ENCODE measurements at regions not wholly inside any gene's neighbourhood (a gene's known extent, or its start where the extent isn't known, plus 50 kb on each side); places are given as distances from the start of the nearest gene placed in this dataset.
A peak's percentile ranks its signal among the peaks of the same experiment; 100 is the strongest.

- DNase-seq = no peak
- Histone ChIP-seq H3K36me3 (replicated peaks; ENCODE audit: control insufficient read depth, insufficient read depth, low read length) (no peaks in the 10 kb centered on the region), H3K27me3 (ENCODE audit: control insufficient read depth, insufficient read depth, low read length) (no peaks in the 10 kb centered on the region), H3K4me3 (ENCODE audit: insufficient read depth, low read depth, low read length) (no peak overlapping the region)
Measured at GRCh38 chr22:48587236-48587865, 1240.3 kb downstream of the BRD1 start.

- H3K36me3 ChIP-seq (replicated peaks; ENCODE audit: control insufficient read depth, insufficient read depth, low read length) = no peaks in the 10 kb centered on the region
- H3K27me3 ChIP-seq (ENCODE audit: control insufficient read depth, insufficient read depth, low read length) = no peaks in the 10 kb centered on the region
- no peak overlapping the region for H3K4me3 ChIP-seq (ENCODE audit: insufficient read depth, low read depth, low read length)
- DNase-seq = no peak
Measured at GRCh38 chr22:48586799-48587185, 1240.9 kb downstream of the BRD1 start.

GRCh38 chr22:48585916-48586798 lies 1241.5 kb downstream of the BRD1 start:
- H3K4me3 ChIP-seq (ENCODE audit: insufficient read depth, low read depth, low read length) = no peak overlapping the region
- no peaks in the 10 kb centered on the region for H3K27me3 ChIP-seq (ENCODE audit: control insufficient read depth, insufficient read depth, low read length)
- no peaks in the 10 kb centered on the region for H3K36me3 ChIP-seq (replicated peaks; ENCODE audit: control insufficient read depth, insufficient read depth, low read length)
- DNase-seq = peak; percentile 86

- DNase-seq = no peak
- no peaks in the 10 kb centered on the region for H3K27me3 ChIP-seq (ENCODE audit: control insufficient read depth, insufficient read depth, low read length)
- H3K4me3 ChIP-seq (ENCODE audit: insufficient read depth, low read depth, low read length) = no peak overlapping the region
- H3K36me3 ChIP-seq (replicated peaks; ENCODE audit: control insufficient read depth, insufficient read depth, low read length) = no peaks in the 10 kb centered on the region
Measured at GRCh38 chr22:48584170-48584569, 1243.5 kb downstream of the BRD1 start.

- H3K4me3 ChIP-seq (ENCODE audit: insufficient read depth, low read depth, low read length) = no peak overlapping the region
- no peaks in the 10 kb centered on the region for H3K27me3 ChIP-seq (ENCODE audit: control insufficient read depth, insufficient read depth, low read length)
- H3K36me3 ChIP-seq (replicated peaks; ENCODE audit: control insufficient read depth, insufficient read depth, low read length) = no peaks in the 10 kb centered on the region
- no peak for DNase-seq
Measured at GRCh38 chr22:48581796-48582469, 1245.7 kb downstream of the BRD1 start.

GRCh38 chr22:48581205-48581766 lies 1246.4 kb downstream of the BRD1 start:
- DNase-seq = no peak
- no peak overlapping the region for H3K4me3 ChIP-seq (ENCODE audit: insufficient read depth, low read depth, low read length)
- no peaks in the 10 kb centered on the region; the same call in 1 of the 2 replicates for H3K27me3 ChIP-seq (ENCODE audit: control insufficient read depth, insufficient read depth, low read length)
- no peaks in the 10 kb centered on the region for H3K36me3 ChIP-seq (replicated peaks; ENCODE audit: control insufficient read depth, insufficient read depth, low read length)

GRCh38 chr22:48580481-48580970 lies 1247.1 kb downstream of the BRD1 start:
- Histone ChIP-seq H3K4me3 (ENCODE audit: insufficient read depth, low read depth, low read length) (no peak overlapping the region), H3K27me3 (ENCODE audit: control insufficient read depth, insufficient read depth, low read length) (no peaks in the 10 kb centered on the region; the same call in 1 of the 2 replicates), H3K36me3 (replicated peaks; ENCODE audit: control insufficient read depth, insufficient read depth, low read length) (no peaks in the 10 kb centered on the region)
- no peak for DNase-seq

GRCh38 chr22:48579928-48580309 lies 1247.8 kb downstream of the BRD1 start:
- Histone ChIP-seq H3K27me3 (ENCODE audit: control insufficient read depth, insufficient read depth, low read length) (no peaks in the 10 kb centered on the region; the same call in 1 of the 2 replicates), H3K36me3 (replicated peaks; ENCODE audit: control insufficient read depth, insufficient read depth, low read length) (no peaks in the 10 kb centered on the region), H3K4me3 (ENCODE audit: insufficient read depth, low read depth, low read length) (no peak overlapping the region)
- DNase-seq = no peak

DNA sequence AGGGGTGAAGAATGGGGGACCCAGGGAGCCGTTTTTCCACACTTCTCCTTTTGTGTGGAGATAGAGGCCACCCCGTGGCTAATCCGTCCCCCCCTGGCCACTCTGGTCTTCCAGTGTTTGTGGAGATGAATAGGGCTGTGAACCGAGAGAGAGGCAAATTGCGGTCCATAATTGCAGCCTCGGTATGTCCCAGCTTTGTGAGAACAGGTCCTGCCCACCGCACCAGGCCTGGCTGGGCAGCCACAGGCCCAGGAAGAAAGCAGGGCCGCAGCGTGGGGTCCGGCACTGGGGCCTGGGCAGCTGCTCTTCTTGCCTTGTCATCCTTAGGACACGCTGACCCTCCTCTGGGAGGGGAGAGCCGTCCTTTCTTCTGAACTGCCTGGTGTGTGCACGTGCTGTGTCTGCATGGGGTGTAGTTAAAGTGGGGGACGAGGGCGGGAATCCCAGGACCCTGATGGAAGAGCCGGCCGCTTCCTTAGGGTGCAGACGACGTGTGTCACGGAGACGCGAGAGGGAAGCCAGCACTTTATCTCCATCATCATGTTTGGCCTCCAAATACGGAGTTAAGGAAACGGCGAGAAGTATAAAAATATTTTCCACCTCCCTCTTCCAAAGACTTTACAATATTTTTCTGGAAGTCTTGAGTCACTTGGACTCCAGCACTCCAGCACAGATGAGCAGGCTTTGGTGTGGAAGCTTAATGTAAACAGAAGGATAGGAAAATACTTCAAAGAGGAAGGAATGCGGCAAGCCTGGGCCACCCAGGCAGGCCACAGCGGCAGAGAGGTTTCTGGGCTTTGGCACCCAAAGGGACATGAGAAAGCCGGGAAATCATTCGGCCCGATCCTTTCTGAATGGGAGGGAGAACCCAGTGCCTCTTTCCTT lies 1248.4 kb downstream of the BRD1 start:
- H3K27me3 ChIP-seq (ENCODE audit: control insufficient read depth, insufficient read depth, low read length) = no peaks in the 10 kb centered on the region; the same call in 1 of the 2 replicates
- DNase-seq = no peak
- H3K36me3 ChIP-seq (replicated peaks; ENCODE audit: control insufficient read depth, insufficient read depth, low read length) = no peaks in the 10 kb centered on the region
- no peak overlapping the region for H3K4me3 ChIP-seq (ENCODE audit: insufficient read depth, low read depth, low read length)

DNA sequence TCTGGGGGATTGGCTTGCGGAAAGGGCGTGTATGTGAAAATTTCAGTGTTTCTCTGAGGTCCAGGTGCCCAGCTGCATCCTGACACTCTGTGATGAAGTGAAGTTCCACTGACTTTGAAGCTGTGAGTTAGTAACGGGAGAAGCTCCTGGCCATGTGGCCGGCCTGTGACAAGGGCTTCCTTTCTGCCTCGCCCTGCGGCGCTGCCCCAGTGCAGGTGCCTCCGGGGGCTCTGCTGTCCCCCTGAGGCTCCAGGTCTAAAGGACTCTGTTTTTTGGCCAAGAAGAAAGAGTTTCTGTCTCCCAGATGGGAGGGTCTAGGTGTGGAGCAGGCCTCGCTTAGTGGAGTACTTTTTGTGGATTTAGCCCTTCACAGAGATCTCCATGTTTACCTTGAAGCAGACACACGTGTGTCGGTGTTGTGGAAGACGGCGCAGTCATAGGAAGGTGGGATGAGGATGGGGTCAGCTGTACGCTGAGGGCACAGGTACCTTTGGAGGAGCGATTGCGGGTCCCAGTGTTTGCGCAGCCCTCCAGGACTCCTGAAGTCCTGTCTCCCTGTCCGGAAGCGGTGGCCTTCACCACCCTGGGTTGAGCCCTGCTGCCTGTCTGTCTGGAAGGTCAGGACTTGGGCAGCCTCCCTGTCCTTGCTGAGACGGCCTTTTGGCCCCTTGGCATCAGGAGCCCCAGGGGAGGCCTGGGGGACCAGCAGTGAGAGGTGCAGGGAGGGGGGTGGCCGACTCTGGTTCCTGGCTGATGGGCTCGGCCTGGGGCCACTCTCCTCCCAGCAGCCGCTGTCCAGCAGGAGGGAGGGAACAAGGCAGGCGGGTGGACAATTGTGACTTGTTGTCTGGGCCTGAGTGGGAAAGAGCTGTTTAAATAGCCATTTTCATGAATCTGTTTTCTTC lies 1249.3 kb downstream of the BRD1 start:
- Histone ChIP-seq H3K4me3 (ENCODE audit: insufficient read depth, low read depth, low read length) (no peak overlapping the region), H3K36me3 (replicated peaks; ENCODE audit: control insufficient read depth, insufficient read depth, low read length) (no peaks in the 10 kb centered on the region), H3K27me3 (ENCODE audit: control insufficient read depth, insufficient read depth, low read length) (no peaks in the 10 kb centered on the region; the same call in 1 of the 2 replicates)
- DNase-seq = no peak

DNA sequence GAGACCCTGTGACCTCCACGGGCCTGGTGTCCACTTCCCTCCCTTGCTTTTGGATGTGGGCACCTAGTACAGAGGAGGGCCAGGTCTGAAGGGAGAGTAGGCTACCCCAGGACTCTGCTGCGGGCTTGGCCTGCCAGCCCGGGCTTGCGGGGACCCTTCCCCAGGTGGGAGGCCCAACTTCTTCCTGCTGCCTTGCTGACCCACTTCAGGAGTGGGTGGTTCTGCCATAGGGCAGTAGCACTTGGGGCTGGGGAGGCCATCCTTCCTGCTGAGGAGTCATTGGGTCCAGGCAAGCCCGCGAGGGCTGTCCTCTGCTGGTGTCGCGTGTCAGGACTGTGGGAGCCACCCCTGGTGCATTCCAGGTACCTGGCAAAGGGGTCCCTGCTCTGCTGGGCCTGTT lies 1250.0 kb downstream of the BRD1 start:
- Histone ChIP-seq H3K36me3 (replicated peaks; ENCODE audit: control insufficient read depth, insufficient read depth, low read length) (no peaks in the 10 kb centered on the region), H3K4me3 (ENCODE audit: insufficient read depth, low read depth, low read length) (no peak overlapping the region), H3K27me3 (ENCODE audit: control insufficient read depth, insufficient read depth, low read length) (no peaks in the 10 kb centered on the region; the same call in 1 of the 2 replicates)
- DNase-seq = no peak

DNA sequence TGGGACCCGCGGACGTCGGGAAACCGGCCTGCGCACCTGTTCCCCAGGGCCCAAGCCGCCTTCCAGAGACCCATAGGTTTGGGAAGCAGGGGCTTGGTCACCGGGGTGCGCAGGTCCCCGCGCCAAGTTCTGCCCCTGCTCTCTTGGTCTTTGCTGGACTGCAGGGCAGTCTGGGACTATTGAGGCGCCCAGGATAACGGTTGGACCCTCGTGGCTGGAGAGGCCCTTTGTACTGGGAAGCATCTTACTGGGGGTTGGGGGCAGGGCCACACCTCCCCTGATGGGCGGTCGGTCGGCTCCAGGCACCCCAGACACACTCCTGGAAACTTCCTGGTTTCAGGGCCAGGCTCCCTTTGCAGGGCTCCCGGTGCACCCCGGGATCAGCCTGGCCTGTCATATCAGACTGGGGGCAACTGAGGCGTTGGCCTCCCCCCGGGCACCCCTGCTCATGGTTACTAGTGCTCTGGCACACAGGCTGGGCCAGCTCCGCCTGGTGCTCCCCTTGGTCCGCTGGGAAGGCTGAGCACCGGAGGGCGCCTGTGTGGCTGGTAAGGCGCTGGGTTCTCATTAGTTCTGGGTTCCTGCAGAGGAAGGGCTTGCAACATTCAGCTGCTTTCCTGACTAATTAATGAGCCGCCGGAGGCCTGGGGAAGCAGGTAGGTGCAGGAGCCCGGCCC lies 1250.5 kb downstream of the BRD1 start:
- Histone ChIP-seq H3K27me3 (ENCODE audit: control insufficient read depth, insufficient read depth, low read length) (no peaks in the 10 kb centered on the region; the same call in 1 of the 2 replicates), H3K36me3 (replicated peaks; ENCODE audit: control insufficient read depth, insufficient read depth, low read length) (no peaks in the 10 kb centered on the region), H3K4me3 (ENCODE audit: insufficient read depth, low read depth, low read length) (peak overlapping the region; percentile 7; the same call in 1 of the 2 replicates)
- peak; percentile 79 for DNase-seq

All from H7 (cell line).